ENCODE measurements at regions not wholly inside any gene's neighbourhood (a gene's known extent, or its start where the extent isn't known, plus 50 kb on each side); places are given as distances from the start of the nearest gene placed in this dataset.

GRCh38 chr3:193850084-193850619, 257.1 kb downstream of the OPA1 start:
- no peak for DNase-seq (ENCODE audit: low read depth)

GRCh38 chr3:193851428-193851847, 258.4 kb downstream of the OPA1 start:
- DNase-seq (ENCODE audit: low read depth) = no peak

GRCh38 chr3:193851941-193852674, 259.1 kb downstream of the OPA1 start:
- DNase-seq (ENCODE audit: low read depth) = no peak

- no peak for DNase-seq (ENCODE audit: low read depth)
These were observed 259.9 kb downstream of the OPA1 start for GRCh38 chr3:193852901-193853300.

GRCh38 chr3:193853511-193854219, 260.7 kb downstream of the OPA1 start:
- DNase-seq (ENCODE audit: low read depth) = no peak

GRCh38 chr3:193857996-193858395, 265.0 kb downstream of the OPA1 start:
- DNase-seq (ENCODE audit: low read depth) = no peak

- no peak for DNase-seq (ENCODE audit: low read depth)
These were observed 266.2 kb downstream of the OPA1 start for GRCh38 chr3:193859195-193859594.

- no peak for DNase-seq (ENCODE audit: low read depth)
These were observed 268.0 kb downstream of the OPA1 start for GRCh38 chr3:193861012-193861411.

- no peak for DNase-seq (ENCODE audit: low read depth)
These were observed 269.8 kb downstream of the OPA1 start for GRCh38 chr3:193862843-193863242.

- no peak for DNase-seq (ENCODE audit: low read depth)
These were observed 270.8 kb downstream of the OPA1 start for GRCh38 chr3:193863657-193864357.

GRCh38 chr3:193865339-193865738, 270.6 kb upstream of the HES1 start:
- no peak for DNase-seq (ENCODE audit: low read depth)

- DNase-seq (ENCODE audit: low read depth) = no peak
These were observed 270.0 kb upstream of the HES1 start for GRCh38 chr3:193865896-193866480.

- DNase-seq (ENCODE audit: low read depth) = no peak
These were observed 267.4 kb upstream of the HES1 start for GRCh38 chr3:193868590-193868989.

GRCh38 chr3:193869221-193870201, 266.4 kb upstream of the HES1 start:
- DNase-seq (ENCODE audit: low read depth) = no peak

GRCh38 chr3:193870376-193871219, 265.4 kb upstream of the HES1 start:
- DNase-seq (ENCODE audit: low read depth) = no peak

- DNase-seq (ENCODE audit: low read depth) = no peak
These were observed 264.8 kb upstream of the HES1 start for GRCh38 chr3:193871220-193871485.

GRCh38 chr3:193872265-193872753, 263.6 kb upstream of the HES1 start:
- DNase-seq (ENCODE audit: low read depth) = no peak

- DNase-seq (ENCODE audit: low read depth) = no peak
These were observed 262.3 kb upstream of the HES1 start for GRCh38 chr3:193873426-193874201.

GRCh38 chr3:193874512-193874911, 261.4 kb upstream of the HES1 start:
- DNase-seq (ENCODE audit: low read depth) = no peak
